D721Med (cell line): ENCODE measurements at regions not wholly inside any gene's neighbourhood (a gene's known extent, or its start where the extent isn't known, plus 50 kb on each side); places are given as distances from the start of the nearest gene placed in this dataset.

Source experiments
- DNase-seq: peaks from one replicate; pipeline ENCODE4 v3.0.0; 2011; ENCODE audit warnings: low spot score; ENCODE audit not compliant: insufficient read length
- FAIRE-seq: peaks from 2 replicates; lab custom pipeline; 2011; peaks lifted over from hg19 to GRCh38; lab: Jason Lieb, UNC
- CTCF ChIP-seq: IDR thresholded peaks from 2 replicates; pipeline ENCODE4 v1.5.1; 2012; ENCODE audit warnings: mild to moderate bottlenecking, control low read depth; ENCODE audit not compliant: insufficient read depth; ENCODE audit errors: missing control alignments

GRCh38 chr13:82115391-82115790, 1766.9 kb downstream of the SLITRK1 start:
- DNase-seq (no peak), FAIRE-seq (no peak)
- TF ChIP-seq CTCF: no peak

GRCh38 chr13:82096256-82096655, 1755.3 kb upstream of the SPRY2 start:
- DNase-seq: no peak
- no peak for FAIRE-seq
- TF ChIP-seq CTCF: no peak

GRCh38 chr13:82092312-82092711, 1751.4 kb upstream of the SPRY2 start:
- no peak for FAIRE-seq
- no peak for DNase-seq
- TF ChIP-seq CTCF: no peak

GRCh38 chr13:82088781-82089180, 1747.9 kb upstream of the SPRY2 start:
- FAIRE-seq: no peak
- TF ChIP-seq CTCF: no peak
- DNase-seq: no peak

- FAIRE-seq: no peak
- no peak for DNase-seq
- no peak for TF ChIP-seq CTCF
These were observed 1735.6 kb upstream of the SPRY2 start for GRCh38 chr13:82076496-82076895.

GRCh38 chr13:82070416-82070815, 1729.5 kb upstream of the SPRY2 start:
- DNase-seq (no peak), FAIRE-seq (no peak)

GRCh38 chr13:82062772-82063171, 1721.8 kb upstream of the SPRY2 start:
- DNase-seq: no peak
- no peak for FAIRE-seq
- no peak for TF ChIP-seq CTCF

More at GRCh38 chr13:82070416-82070815, 1729.5 kb upstream of the SPRY2 start:
- TF ChIP-seq CTCF: no peak
